ENCODE measurements at regions not wholly inside any gene's neighbourhood (a gene's known extent, or its start where the extent isn't known, plus 50 kb on each side); places are given as distances from the start of the nearest gene placed in this dataset.

GRCh38 chr4:119870856-119871255 lies 195.8 kb downstream of the MAD2L1 start:
- TF ChIP-seq CTCF (conservative IDR thresholded peaks at IDR 0.05; ENCODE audit: low read length) (no peak), EZH2phosphoT487 (IDR thresholded peaks at IDR 0.05; ENCODE audit: borderline replicate concordance) (no peak)
